Ramos (cell line): ENCODE measurements at regions not wholly inside any gene's neighbourhood (a gene's known extent, or its start where the extent isn't known, plus 50 kb on each side); places are given as distances from the start of the nearest gene placed in this dataset.

Experiments
- in situ Hi-C: fragments of 300-500 bp; cut with MboI; formaldehyde crosslinking; loops from one replicate; pipeline ENCODE4 v1.14.3; 2022; ENCODE audit warnings: low sequenced_read_pairs; ENCODE audit not compliant: unreplicated experiment

- in situ Hi-C loops = no loop called here
Measured at GRCh38 chr1:4581807-4582206, 72.6 kb upstream of the AJAP1 start.

GRCh38 chr1:4584449-4584848, 70.0 kb upstream of the AJAP1 start:
- in situ Hi-C loops = no loop called here

GRCh38 chr1:4585216-4585615, 69.2 kb upstream of the AJAP1 start:
- in situ Hi-C loops = no loop called here

GRCh38 chr1:4585705-4586104, 68.7 kb upstream of the AJAP1 start:
- in situ Hi-C loops = no loop called here

- in situ Hi-C loops = no loop called here
Measured at GRCh38 chr1:4586611-4587160, 67.7 kb upstream of the AJAP1 start.

- in situ Hi-C loops = no loop called here
Measured at GRCh38 chr1:4587721-4588120, 66.7 kb upstream of the AJAP1 start.

GRCh38 chr1:4590756-4591155, 63.7 kb upstream of the AJAP1 start:
- in situ Hi-C loops = no loop called here

- in situ Hi-C loops = no loop called here
Measured at GRCh38 chr1:4591926-4592325, 62.5 kb upstream of the AJAP1 start.

GRCh38 chr1:4593106-4593505, 61.3 kb upstream of the AJAP1 start:
- in situ Hi-C loops = no loop called here

- in situ Hi-C loops = no loop called here
Measured at GRCh38 chr1:4594286-4594991, 60.0 kb upstream of the AJAP1 start.

GRCh38 chr1:4595341-4596225, 58.8 kb upstream of the AJAP1 start:
- in situ Hi-C loops = no loop called here

GRCh38 chr1:4596486-4596885, 57.9 kb upstream of the AJAP1 start:
- in situ Hi-C loops = no loop called here

- in situ Hi-C loops = no loop called here
Measured at GRCh38 chr1:4597020-4597419, 57.4 kb upstream of the AJAP1 start.

GRCh38 chr1:4598561-4598960, 55.8 kb upstream of the AJAP1 start:
- in situ Hi-C loops = no loop called here

- in situ Hi-C loops = no loop called here
Measured at GRCh38 chr1:4599521-4599920, 54.9 kb upstream of the AJAP1 start.

GRCh38 chr1:4599951-4600481, 54.4 kb upstream of the AJAP1 start:
- in situ Hi-C loops = no loop called here

- in situ Hi-C loops = no loop called here
Measured at GRCh38 chr1:4600615-4601460, 53.6 kb upstream of the AJAP1 start.

- in situ Hi-C loops = no loop called here
Measured at GRCh38 chr1:4601941-4602340, 52.5 kb upstream of the AJAP1 start.

GRCh38 chr1:4602462-4603294, 51.7 kb upstream of the AJAP1 start:
- in situ Hi-C loops = no loop called here
